ENCODE measurements at regions not wholly inside any gene's neighbourhood (a gene's known extent, or its start where the extent isn't known, plus 50 kb on each side); places are given as distances from the start of the nearest gene placed in this dataset.

GRCh38 chr2:121014876-121015275, 270.1 kb downstream of the TFCP2L1 start:
- Mint-ChIP-seq H3K27ac (no peak overlapping the region), H3K4me3 (no peak overlapping the region), H3K4me1 (ENCODE audit: low read depth in 2 of 2) (no peaks in the 10 kb centered on the region), H3K36me3 (no peaks in the 10 kb centered on the region), H3K27me3 (peaks cover 4 to 32% of the 10 kb centered on the region in 2 donors), H3K9me3 (peaks cover 4% of the 10 kb centered on the region)
- ATAC-seq (no peak), DNase-seq (ENCODE audit: low spot score) (no peak)

GRCh38 chr2:121015971-121016485, 269.0 kb downstream of the TFCP2L1 start:
- ATAC-seq (peak in 1 of 2 donors; percentile 31), DNase-seq (ENCODE audit: low spot score) (no peak)
- no peak overlapping the region for H3K4me3 Mint-ChIP-seq
- no peak overlapping the region for H3K27ac Mint-ChIP-seq
- peaks cover under 1% of the 10 kb centered on the region for H3K9me3 Mint-ChIP-seq
- no peaks in the 10 kb centered on the region for H3K36me3 Mint-ChIP-seq
- H3K4me1 Mint-ChIP-seq (ENCODE audit: low read depth in 2 of 2) = no peaks in the 10 kb centered on the region
- H3K27me3 Mint-ChIP-seq = peaks cover 3 to 21% of the 10 kb centered on the region in 2 donors

DNA sequence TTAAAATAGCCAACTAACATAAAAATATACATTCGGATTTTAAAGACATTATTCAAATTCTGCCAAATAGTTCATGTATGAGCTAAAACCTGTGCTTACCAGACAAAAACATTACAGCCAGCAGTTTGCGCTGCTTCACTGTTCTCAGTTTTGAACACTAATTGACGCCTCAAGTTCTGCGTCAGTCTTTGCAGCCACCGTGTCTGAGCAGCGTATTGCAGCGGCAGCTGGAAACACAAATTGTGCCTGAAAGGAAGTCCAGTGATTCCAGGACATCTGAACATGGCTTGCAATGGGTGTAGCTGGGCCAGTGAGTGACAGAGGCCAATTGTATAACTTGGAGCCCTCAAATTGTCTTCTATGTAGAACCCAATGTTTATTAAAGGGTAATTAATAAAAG, 267.6 kb downstream of the TFCP2L1 start:
- H3K27me3 Mint-ChIP-seq = peaks cover 8 to 24% of the 10 kb centered on the region in 2 donors
- H3K4me1 Mint-ChIP-seq (ENCODE audit: low read depth in 2 of 2) = no peaks in the 10 kb centered on the region
- no peak overlapping the region for H3K27ac Mint-ChIP-seq
- DNase-seq (ENCODE audit: low spot score) (no peak), ATAC-seq (no peak)
- H3K36me3 Mint-ChIP-seq = no peaks in the 10 kb centered on the region
- no peaks in the 10 kb centered on the region for H3K9me3 Mint-ChIP-seq
- H3K4me3 Mint-ChIP-seq = no peak overlapping the region

- Mint-ChIP-seq H3K4me1 (ENCODE audit: low read depth in 2 of 2) (no peaks in the 10 kb centered on the region), H3K27ac (no peak overlapping the region), H3K36me3 (no peaks in the 10 kb centered on the region), H3K27me3 (peaks cover 8 to 18% of the 10 kb centered on the region in 2 donors), H3K9me3 (no peaks in the 10 kb centered on the region), H3K4me3 (no peak overlapping the region)
- peak in 1 of 2 donors; percentile 46 for ATAC-seq
- DNase-seq (ENCODE audit: low spot score) = no peak
Observed at GRCh38 chr2:121018136-121019061, 266.6 kb downstream of the TFCP2L1 start.

- Mint-ChIP-seq H3K36me3 (no peaks in the 10 kb centered on the region), H3K9me3 (peaks cover 3% of the 10 kb centered on the region), H3K27ac (no peak overlapping the region), H3K4me1 (ENCODE audit: low read depth in 2 of 2) (no peaks in the 10 kb centered on the region), H3K27me3 (peaks cover 8 to 17% of the 10 kb centered on the region in 2 donors), H3K4me3 (no peak overlapping the region)
- ATAC-seq (peak in 1 of 2 donors; percentile 11), DNase-seq (ENCODE audit: low spot score) (no peak)
Observed at GRCh38 chr2:121019071-121019470, 265.9 kb downstream of the TFCP2L1 start.

DNA sequence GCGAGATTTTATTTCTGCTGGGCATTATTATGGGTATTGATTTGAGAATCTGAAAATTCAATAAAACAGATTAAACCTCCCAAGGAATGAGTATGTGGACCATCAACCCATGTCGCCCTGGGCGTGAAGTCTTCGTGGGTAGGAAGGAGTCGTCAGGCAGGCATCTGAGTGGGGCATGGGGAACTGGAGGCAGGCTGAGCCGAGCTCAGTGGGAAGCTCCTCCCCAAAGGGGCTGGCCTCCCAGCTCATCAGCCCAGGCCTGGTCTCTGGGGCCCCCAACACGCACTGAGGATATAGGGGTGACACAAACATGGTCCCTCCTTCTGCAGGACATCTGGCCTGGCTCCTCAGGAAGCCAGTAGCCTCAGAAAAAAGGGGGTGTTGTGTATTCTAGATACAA, 265.2 kb downstream of the TFCP2L1 start:
- DNase-seq (ENCODE audit: low spot score) (no peak), ATAC-seq (no peak)
- H3K27me3 Mint-ChIP-seq = peaks cover 8 to 15% of the 10 kb centered on the region in 2 donors
- H3K4me3 Mint-ChIP-seq = no peak overlapping the region
- H3K9me3 Mint-ChIP-seq = peaks cover 4% of the 10 kb centered on the region
- H3K27ac Mint-ChIP-seq = no peak overlapping the region
- H3K4me1 Mint-ChIP-seq (ENCODE audit: low read depth in 2 of 2) = no peaks in the 10 kb centered on the region
- H3K36me3 Mint-ChIP-seq = no peaks in the 10 kb centered on the region

DNA sequence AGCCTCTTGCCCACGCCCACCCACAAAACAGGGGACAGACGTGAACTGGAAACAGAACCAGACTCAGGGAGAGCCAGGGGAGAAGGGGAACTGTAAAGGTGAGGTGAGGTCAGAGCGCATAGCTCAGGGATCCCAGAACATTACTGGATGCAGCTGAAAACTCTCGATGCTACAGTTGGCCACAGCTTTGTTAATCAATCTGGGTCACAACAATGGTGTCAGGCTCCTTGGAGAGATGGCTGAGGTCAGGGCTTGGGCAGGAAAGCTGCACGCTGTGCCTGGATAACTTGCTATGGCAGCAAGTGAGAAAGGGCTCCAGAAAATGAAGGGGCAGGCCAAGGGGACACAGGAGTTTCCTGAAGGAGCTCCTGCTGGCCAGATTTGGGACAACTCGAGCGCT, 263.3 kb downstream of the TFCP2L1 start:
- H3K27ac Mint-ChIP-seq = no peak overlapping the region
- peaks cover 4% of the 10 kb centered on the region for H3K9me3 Mint-ChIP-seq
- H3K36me3 Mint-ChIP-seq = no peaks in the 10 kb centered on the region
- peaks cover 8 to 18% of the 10 kb centered on the region in 2 donors for H3K27me3 Mint-ChIP-seq
- DNase-seq (ENCODE audit: low spot score) = no peak
- ATAC-seq = no peak
- H3K4me1 Mint-ChIP-seq (ENCODE audit: low read depth in 2 of 2) = no peaks in the 10 kb centered on the region
- H3K4me3 Mint-ChIP-seq = no peak overlapping the region

- Mint-ChIP-seq H3K27me3 (peaks cover 9 to 26% of the 10 kb centered on the region in 2 donors), H3K36me3 (no peaks in the 10 kb centered on the region), H3K9me3 (peaks cover 4% of the 10 kb centered on the region), H3K27ac (no peak overlapping the region), H3K4me1 (ENCODE audit: low read depth in 2 of 2) (no peaks in the 10 kb centered on the region), H3K4me3 (no peak overlapping the region)
- DNase-seq (ENCODE audit: low spot score) (no peak), ATAC-seq (no peak)
Observed at GRCh38 chr2:121028577-121028976, 256.4 kb downstream of the TFCP2L1 start.

GRCh38 chr2:121030523-121030922, 254.5 kb downstream of the TFCP2L1 start:
- peaks cover 9 to 20% of the 10 kb centered on the region in 2 donors for H3K27me3 Mint-ChIP-seq
- H3K27ac Mint-ChIP-seq = no peak overlapping the region
- no peaks in the 10 kb centered on the region for H3K36me3 Mint-ChIP-seq
- H3K9me3 Mint-ChIP-seq = no peaks in the 10 kb centered on the region
- no peaks in the 10 kb centered on the region for H3K4me1 Mint-ChIP-seq (ENCODE audit: low read depth in 2 of 2)
- DNase-seq (ENCODE audit: low spot score) (no peak), ATAC-seq (peak in 1 of 2 donors; percentile 31)
- H3K4me3 Mint-ChIP-seq = no peak overlapping the region

DNA sequence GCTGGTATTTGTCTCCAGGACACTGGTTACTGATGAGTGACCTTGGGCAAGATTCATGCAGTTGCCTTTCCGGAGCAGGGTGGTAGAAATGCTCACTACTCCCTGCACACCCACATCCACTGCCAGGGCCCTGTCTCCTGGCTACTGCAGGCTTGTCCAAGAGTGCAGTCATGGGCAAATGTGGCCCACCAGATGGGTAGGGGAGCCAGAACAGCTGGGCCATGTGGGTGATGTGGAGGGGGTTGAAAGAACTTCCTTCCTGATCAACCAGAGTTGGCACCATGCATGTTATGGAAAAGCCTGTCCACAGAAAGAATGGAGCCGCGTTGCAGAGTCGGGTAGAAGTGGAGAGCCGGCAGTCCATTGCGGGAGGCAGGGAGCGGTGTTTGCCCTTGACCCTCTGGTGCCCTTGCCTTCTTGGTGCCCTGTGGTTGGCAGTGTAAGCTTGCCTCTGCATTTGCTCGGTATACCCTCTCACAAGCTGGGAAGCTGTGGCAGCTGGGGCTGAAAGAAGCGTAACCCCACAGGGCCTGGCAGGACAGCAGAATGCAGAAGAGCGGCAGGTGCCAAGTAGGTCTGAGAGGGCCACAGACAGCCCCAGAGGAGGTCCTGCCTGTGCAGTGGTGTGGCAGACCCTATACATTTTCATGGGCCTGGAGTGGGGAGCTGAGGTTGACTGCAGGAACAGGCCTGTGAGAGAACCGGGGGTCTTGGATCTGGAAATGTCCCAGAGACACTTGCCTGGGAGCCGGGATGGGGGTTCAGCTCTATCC, 253.2 kb downstream of the TFCP2L1 start:
- H3K9me3 Mint-ChIP-seq = no peaks in the 10 kb centered on the region
- H3K36me3 Mint-ChIP-seq = no peaks in the 10 kb centered on the region
- DNase-seq (ENCODE audit: low spot score) (no peak), ATAC-seq (peak; percentile 25 to 46)
- peaks cover 9 to 16% of the 10 kb centered on the region in 2 donors for H3K27me3 Mint-ChIP-seq
- H3K4me3 Mint-ChIP-seq = no peak overlapping the region
- no peaks in the 10 kb centered on the region for H3K4me1 Mint-ChIP-seq (ENCODE audit: low read depth in 2 of 2)
- no peak overlapping the region for H3K27ac Mint-ChIP-seq

DNA sequence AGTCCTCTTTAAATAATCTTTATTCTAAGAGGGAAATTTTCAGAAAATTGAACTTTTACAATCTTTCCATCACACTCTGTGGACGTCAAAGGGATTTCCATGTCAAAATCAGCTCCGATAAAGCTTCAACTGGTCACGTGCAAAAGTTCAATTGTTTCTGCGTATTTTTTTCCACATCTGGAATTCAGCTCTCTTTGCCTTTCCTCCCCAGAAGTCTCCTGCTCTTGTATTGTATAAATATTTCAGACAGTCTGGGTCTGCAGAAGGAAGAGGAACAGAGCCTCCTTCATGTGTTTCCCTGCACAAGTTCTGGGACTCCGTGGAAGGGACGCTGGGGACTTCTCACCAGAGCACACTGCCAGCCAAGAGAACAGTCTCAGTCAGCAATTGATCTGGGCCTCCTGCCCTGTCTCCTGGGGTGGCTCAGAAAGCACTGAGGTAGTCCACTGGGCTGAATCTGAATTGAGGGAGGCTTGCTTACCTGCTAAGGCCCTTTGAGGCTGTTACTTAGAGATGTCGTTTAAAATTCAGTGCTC, 251.5 kb downstream of the TFCP2L1 start:
- Mint-ChIP-seq H3K4me1 (ENCODE audit: low read depth in 2 of 2) (no peaks in the 10 kb centered on the region), H3K4me3 (no peak overlapping the region), H3K36me3 (no peaks in the 10 kb centered on the region), H3K27ac (no peak overlapping the region), H3K9me3 (no peaks in the 10 kb centered on the region), H3K27me3 (peaks cover 9 to 17% of the 10 kb centered on the region in 2 donors)
- DNase-seq (ENCODE audit: low spot score) (no peak), ATAC-seq (no peak)

DNA sequence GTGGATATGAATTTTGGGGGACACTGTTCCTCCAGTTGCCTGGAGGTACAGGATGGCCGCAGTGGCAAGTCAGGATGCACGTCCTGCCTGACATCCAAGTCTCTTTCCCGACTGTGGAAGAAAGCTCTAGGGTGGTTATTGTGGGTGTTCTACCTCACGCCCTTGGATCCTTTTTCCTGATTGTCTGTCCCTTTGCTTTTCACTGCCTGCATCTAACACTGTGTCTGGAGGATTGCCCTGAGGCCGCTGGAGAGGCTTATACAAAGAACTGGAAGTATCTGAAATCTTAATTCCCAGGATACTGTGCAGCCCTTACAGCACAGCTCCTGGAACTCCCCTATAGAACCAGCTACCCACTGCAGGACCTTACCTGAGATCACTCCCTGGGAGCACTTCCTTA, 250.5 kb downstream of the TFCP2L1 start:
- Mint-ChIP-seq H3K4me1 (ENCODE audit: low read depth in 2 of 2) (no peaks in the 10 kb centered on the region), H3K4me3 (no peak overlapping the region), H3K27ac (no peak overlapping the region), H3K36me3 (no peaks in the 10 kb centered on the region), H3K9me3 (no peaks in the 10 kb centered on the region), H3K27me3 (peaks cover 9 to 17% of the 10 kb centered on the region in 2 donors)
- DNase-seq (ENCODE audit: low spot score) (no peak), ATAC-seq (no peak)

DNA sequence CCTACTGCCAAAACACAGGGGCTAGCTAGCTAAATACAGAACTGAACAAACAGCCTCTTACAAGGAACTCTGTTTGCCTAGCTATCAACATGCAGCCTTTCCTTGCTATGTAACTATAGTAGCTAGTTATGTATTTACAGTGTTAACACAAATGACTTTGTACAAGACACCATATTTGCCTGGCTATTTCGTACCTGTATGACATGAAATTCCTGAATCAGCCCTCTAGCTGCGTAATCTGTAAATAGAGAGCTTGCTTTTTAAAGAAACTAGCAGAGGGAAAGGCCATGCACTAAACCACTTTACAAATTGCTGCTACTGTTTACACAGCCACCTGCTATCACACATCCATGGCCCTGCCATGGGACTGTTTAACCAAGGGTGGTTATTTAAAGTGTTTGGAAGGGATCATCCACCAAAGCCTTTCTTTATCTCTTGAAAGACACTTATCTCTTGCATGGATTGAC, 248.7 kb downstream of the TFCP2L1 start:
- Mint-ChIP-seq H3K4me1 (ENCODE audit: low read depth in 2 of 2) (no peaks in the 10 kb centered on the region), H3K27me3 (peaks cover 0 to 8% of the 10 kb centered on the region in 2 donors), H3K27ac (no peak overlapping the region), H3K4me3 (no peak overlapping the region), H3K9me3 (no peaks in the 10 kb centered on the region), H3K36me3 (no peaks in the 10 kb centered on the region)
- DNase-seq (ENCODE audit: low spot score) = no peak
- ATAC-seq = no peak
